Pancreas (tissue), 10 donors: ENCODE measurements at regions not wholly inside any gene's neighbourhood (a gene's known extent, or its start where the extent isn't known, plus 50 kb on each side); places are given as distances from the start of the nearest gene placed in this dataset.

ENCODE experiments used
- ATAC-seq, 4 donors: fragments of 200-7000 bp; cut with Tn5 transposase; one replicate each; pipeline versions ENCODE4 v1.8.0 to v1.9.1; 2020; ENCODE audit warnings: mild to moderate bottlenecking in 4 of 4, moderate library complexity in 4 of 4
- DNase-seq, 6 donors: peaks; one replicate each; pipeline ENCODE4 v3.0.0-alpha.2; 2020
- FAIRE-seq: peaks from 2 replicates; lab custom pipeline; 2012; peaks lifted over from hg19 to GRCh38; lab: Jason Lieb, UNC
- H3K27ac ChIP-seq, 4 donors: fragments of 200-600 bp; sonication (generic); 1 replicate in 3 of 4; 2 replicates in 1 of 4; pipeline versions ENCODE4 v1.5.0 to v1.8.0; 2020
- H3K27me3 ChIP-seq, 4 donors: fragments of 200-600 bp; one replicate each; pipeline ENCODE4 v1.8.0; 2021
- H3K36me3 ChIP-seq, 3 donors: fragments of 200-600 bp; sonication (generic) in 1 of 3; one replicate each; pipeline versions ENCODE4 v1.5.0 to v1.8.0; 2020 to 2021
- H3K4me1 ChIP-seq, 3 donors: fragments of 200-600 bp; one replicate each; pipeline ENCODE4 v1.8.0; 2021
- H3K4me3 ChIP-seq, 4 donors: fragments of 200-600 bp; sonication (generic) in 2 of 4; one replicate each; pipeline versions ENCODE4 v1.5.0 to v1.8.0; 2020 to 2021
- H3K9me3 ChIP-seq, 4 donors: fragments of 200-600 bp; one replicate each; pipeline ENCODE4 v1.8.0; 2021
- CTCF ChIP-seq, 4 donors: fragments of 200-600 bp; sonication (generic) in 3 of 4; IDR thresholded peaks; one replicate each; pipeline versions ENCODE4 v1.5.0 to v1.8.0; 2021; ENCODE audit warnings: antibody characterized with exemption in 4 of 4
- WGBS, 2 donors: extraction: QIAGEN DNeasy Blood & Tissue Kit; methylation state at CpG; one replicate each; pipeline ENCODE4 v1.1.7; 2013; 5-methylcytosine and 5-hydroxymethylcytosine counted together
- intact Hi-C, 3 donors: fragments of 100-400 bp; cut with DNase I; formaldehyde crosslinking; loops; one replicate each; pipeline versions ENCODE4 v1.11.1 to v1.14.2; 2022
- donor health status: healthy with polysubstance abuse.
- donor health status: DM: no; HTN: no; CAD: no; lungs with moderate emphysema.
- donor health status: DM: no; HTN: no; CAD: no.
- donor health status: control.
- donor health status: control.
- donor health status: Bipolar disorder and iron deficiency.
- donor health status: DM: yes; HTN: yes; CAD: no.
- donor health status: DM: no; HTN: no; CAD: no.
- donor health status: DM: no; HTN: no; CAD: no.
- donor health status: DM: yes; HTN: yes; CAD: no.

DNA sequence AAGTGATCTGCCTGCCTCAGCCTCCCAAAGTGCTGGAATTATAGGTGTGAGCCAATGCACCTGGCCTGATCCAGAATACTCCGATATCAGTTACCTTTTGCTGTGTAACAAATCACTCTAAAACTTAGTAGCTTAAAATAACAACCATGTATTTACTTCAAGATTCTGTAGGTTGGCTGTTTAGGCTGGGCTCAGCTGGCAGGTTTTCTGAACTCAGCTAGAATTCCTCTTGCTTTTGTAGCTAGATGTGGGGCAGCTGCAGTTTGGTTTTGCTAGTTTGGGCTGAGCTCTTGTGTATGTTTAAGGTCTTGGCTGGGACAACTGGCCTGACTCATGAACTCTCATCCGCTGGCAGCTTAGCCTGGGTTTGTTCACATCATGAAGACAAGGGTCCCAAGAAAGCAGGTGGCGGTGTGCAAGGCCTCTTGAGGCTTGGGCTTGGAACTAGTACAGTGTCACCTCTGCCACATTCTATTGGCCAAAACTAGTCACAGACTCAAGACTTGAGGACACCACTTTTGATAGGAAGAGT lies 138.3 kb upstream of the SHB start:
- H3K27ac ChIP-seq: no peak overlapping the region
- FAIRE-seq (no peak), DNase-seq (no peak), ATAC-seq (no peak)
- H3K36me3 ChIP-seq: no peaks in the 10 kb centered on the region
- 63 to 77% methylated on average over 3 of the region's 3 CpGs for WGBS, 2 donors
- intact Hi-C loops: no loop called here
- H3K27me3 ChIP-seq: no peaks in the 10 kb centered on the region
- H3K9me3 ChIP-seq: no peaks in the 10 kb centered on the region
- peaks cover 0 to 7% (median 0%) of the 10 kb centered on the region in 3 donors for H3K4me1 ChIP-seq
- H3K4me3 ChIP-seq: no peak overlapping the region
- no peak for TF ChIP-seq CTCF (IDR thresholded peaks at IDR 0.05)

- ATAC-seq (no peak), DNase-seq (no peak), FAIRE-seq (no peak)
- Histone ChIP-seq H3K9me3 (no peaks in the 10 kb centered on the region), H3K4me3 (no peak overlapping the region), H3K27ac (no peak overlapping the region), H3K36me3 (no peaks in the 10 kb centered on the region), H3K4me1 (peaks cover 0 to 7% (median 0%) of the 10 kb centered on the region in 3 donors), H3K27me3 (no peaks in the 10 kb centered on the region)
- intact Hi-C loops: no loop called here
- TF ChIP-seq CTCF (IDR thresholded peaks at IDR 0.05): no peak
Observed at GRCh38 chr9:38205279-38205678, 136.3 kb upstream of the SHB start.

- FAIRE-seq (no peak), DNase-seq (no peak), ATAC-seq (no peak)
- intact Hi-C loops: no loop called here
- H3K27me3 ChIP-seq: no peaks in the 10 kb centered on the region
- no peak overlapping the region for H3K4me3 ChIP-seq
- H3K9me3 ChIP-seq: no peaks in the 10 kb centered on the region
- no peaks in the 10 kb centered on the region for H3K4me1 ChIP-seq
- WGBS, 2 donors: 59 to 74% methylated on average over 7 of the region's 7 CpGs
- no peak for TF ChIP-seq CTCF (IDR thresholded peaks at IDR 0.05)
- no peak overlapping the region for H3K27ac ChIP-seq
- no peaks in the 10 kb centered on the region for H3K36me3 ChIP-seq
Observed at GRCh38 chr9:38202336-38202938, 133.4 kb upstream of the SHB start.

GRCh38 chr9:38201844-38202243 lies 132.8 kb upstream of the SHB start:
- TF ChIP-seq CTCF (IDR thresholded peaks at IDR 0.05): no peak
- H3K27me3 ChIP-seq: no peaks in the 10 kb centered on the region
- no peaks in the 10 kb centered on the region for H3K4me1 ChIP-seq
- DNase-seq (no peak), ATAC-seq (no peak), FAIRE-seq (no peak)
- intact Hi-C loops: no loop called here
- H3K4me3 ChIP-seq: no peak overlapping the region
- 37 to 51% methylated on average over 3 of the region's 3 CpGs for WGBS, 2 donors
- H3K36me3 ChIP-seq: no peaks in the 10 kb centered on the region
- no peaks in the 10 kb centered on the region for H3K9me3 ChIP-seq
- H3K27ac ChIP-seq: no peak overlapping the region

DNA sequence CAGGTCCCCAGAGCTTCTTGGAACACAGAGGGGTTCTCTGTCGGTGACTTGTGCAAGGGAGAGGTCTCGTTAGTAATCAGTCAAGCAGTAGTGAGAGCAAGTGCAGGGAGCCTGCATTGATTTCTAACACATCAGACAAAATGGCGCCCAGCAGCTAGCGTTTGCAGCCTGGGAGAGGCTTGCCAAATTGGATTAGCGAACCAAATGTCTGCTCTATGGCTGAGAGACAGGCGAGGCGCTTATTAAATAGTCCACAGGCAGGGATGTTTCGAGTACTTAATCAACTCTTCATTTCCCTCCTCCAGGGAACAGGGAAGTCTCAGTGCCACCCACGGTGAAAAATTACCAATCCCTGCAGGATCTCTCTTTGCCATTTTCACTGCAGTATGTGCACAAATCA lies 131.4 kb upstream of the SHB start:
- Histone ChIP-seq H3K4me3 (no peak overlapping the region), H3K9me3 (no peaks in the 10 kb centered on the region), H3K4me1 (no peaks in the 10 kb centered on the region), H3K27ac (no peak overlapping the region), H3K27me3 (no peaks in the 10 kb centered on the region), H3K36me3 (no peaks in the 10 kb centered on the region)
- ATAC-seq (no peak), FAIRE-seq (no peak), DNase-seq (no peak)
- 88 to 89% methylated on average over 9 of the region's 9 CpGs for WGBS, 2 donors
- TF ChIP-seq CTCF (IDR thresholded peaks at IDR 0.05): no peak
- intact Hi-C loops: no loop called here
